HG03571 (cell line): ENCODE measurements at regions not wholly inside any gene's neighbourhood (a gene's known extent, or its start where the extent isn't known, plus 50 kb on each side); places are given as distances from the start of the nearest gene placed in this dataset.

ENCODE experiments used
- ATAC-seq: cut with Tn5 transposase; IDR thresholded peaks from one replicate; pipeline ENCODE4 v1.9.1; 2021; ENCODE audit not compliant: unreplicated experiment

- peak; percentile 77 for ATAC-seq
These were observed 59.3 kb upstream of the COMTD1 start for GRCh38 chr10:75294866-75295701.

- ATAC-seq: no peak
These were observed 58.7 kb upstream of the COMTD1 start for GRCh38 chr10:75294518-75294865.

GRCh38 chr10:75294031-75294437 lies 58.3 kb upstream of the COMTD1 start:
- no peak for ATAC-seq

- ATAC-seq: no peak
These were observed 57.7 kb upstream of the COMTD1 start for GRCh38 chr10:75293446-75293820.

DNA sequence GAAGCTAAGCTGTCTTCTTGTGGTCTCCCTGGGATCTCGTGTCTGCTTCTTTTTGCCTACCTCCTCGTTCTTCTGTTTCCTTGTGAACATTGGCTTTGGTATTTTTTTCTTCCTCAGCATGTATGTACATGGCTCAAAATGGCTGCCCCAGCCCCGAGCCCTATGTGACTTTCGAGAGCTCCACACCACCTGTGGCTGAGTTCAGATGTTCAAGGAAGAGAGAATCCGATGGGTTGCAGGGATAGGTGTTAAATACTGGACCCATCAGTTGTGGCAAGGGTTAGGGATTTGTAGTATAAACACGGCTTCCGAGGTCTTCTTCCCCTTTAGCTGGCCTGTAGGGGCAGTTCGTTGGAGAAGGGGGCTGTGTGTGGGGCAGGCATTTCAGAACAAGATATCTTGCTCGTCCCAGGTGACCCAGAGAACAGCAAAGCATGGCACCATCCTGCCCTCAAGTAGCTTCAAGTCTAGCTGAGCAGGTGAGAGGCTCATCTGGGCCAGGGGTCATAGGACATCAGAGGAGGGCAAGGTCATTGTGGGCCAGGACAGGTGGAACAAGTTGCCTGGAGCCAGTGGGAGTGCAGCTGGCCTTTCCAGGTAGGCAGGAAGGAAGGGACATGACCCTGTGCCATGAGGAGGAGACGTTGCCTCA lies 57.2 kb upstream of the COMTD1 start:
- ATAC-seq: no peak

- no peak for ATAC-seq
These were observed 56.0 kb upstream of the COMTD1 start for GRCh38 chr10:75291805-75292204.

GRCh38 chr10:75288140-75288711 lies 52.5 kb upstream of the COMTD1 start:
- no peak for ATAC-seq

DNA sequence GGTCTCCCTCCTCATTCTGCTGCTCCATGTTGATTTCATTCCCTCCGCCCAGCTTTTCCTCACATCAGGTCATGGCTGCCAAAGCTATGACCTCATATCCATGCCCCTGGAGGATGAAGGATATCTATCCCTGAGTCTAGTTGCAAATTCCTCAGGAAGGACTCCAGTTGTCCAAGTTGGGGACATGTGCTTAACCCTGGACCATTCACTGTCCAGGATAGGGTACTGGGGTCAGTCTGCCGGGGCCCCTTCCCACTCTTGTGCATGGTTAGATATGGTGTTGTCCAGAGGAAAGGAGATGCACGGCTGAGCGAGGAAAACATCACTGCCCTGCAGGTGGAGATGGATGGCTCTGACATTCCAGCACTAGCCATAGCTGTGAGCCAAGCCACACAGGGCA lies 51.9 kb upstream of the COMTD1 start:
- ATAC-seq: no peak

- no peak for ATAC-seq
These were observed 51.1 kb upstream of the COMTD1 start for GRCh38 chr10:75286901-75287300.
